Sigmoid colon (tissue), 6 donors: ENCODE measurements at regions not wholly inside any gene's neighbourhood (a gene's known extent, or its start where the extent isn't known, plus 50 kb on each side); places are given as distances from the start of the nearest gene placed in this dataset.
A peak's percentile ranks its signal among the peaks of the same experiment; 100 is the strongest.

Experiments used
- DNase-seq: peaks from one replicate; pipeline ENCODE4 v3.0.0-alpha.2; 2019
- H3K27ac ChIP-seq, 4 donors: fragments of 200-600 bp; sonication (generic); one replicate each; pipeline ENCODE4 v1.5.1; 2016 to 2019; ENCODE audit warnings: mild to moderate bottlenecking in 1 of 4
- H3K27me3 ChIP-seq, 3 donors: fragments of 200-600 bp; sonication (generic); one replicate each; pipeline ENCODE4 v1.5.1; 2019; ENCODE audit warnings: mild to moderate bottlenecking in 1 of 3
- H3K36me3 ChIP-seq, 4 donors: fragments of 200-600 bp; sonication (generic); one replicate each; pipeline ENCODE4 v1.5.1; 2016 to 2019
- H3K4me1 ChIP-seq, 4 donors: fragments of 200-600 bp; sonication (generic); one replicate each; pipeline ENCODE4 v1.5.1; 2017 to 2019
- H3K4me3 ChIP-seq, 4 donors: fragments of 200-600 bp; sonication (generic); one replicate each; pipeline ENCODE4 v1.5.1; 2017 to 2019; ENCODE audit warnings: mild to moderate bottlenecking in 2 of 4, moderate library complexity in 1 of 4
- H3K9me3 ChIP-seq, 4 donors: fragments of 200-600 bp in 3 of 4; sonication (generic) in 3 of 4; one replicate each; pipeline versions ENCODE4 v1.5.1 to v1.6.1; 2013 to 2019
- CTCF ChIP-seq, 4 experiments: fragments of 450-650 bp in 3 of 4; fragments of 200-600 bp in 1 of 4; IDR thresholded peaks; one replicate each; pipeline ENCODE4 v1.5.1; 2016 to 2019; ENCODE audit warnings: antibody characterized with exemption in 4 of 4, mild to moderate bottlenecking in 3 of 4, moderate library complexity in 2 of 4
- EP300 ChIP-seq, 4 donors: sonication (generic); formaldehyde crosslinking; IDR thresholded peaks; one replicate each; pipeline ENCODE4 v1.6.1; 2017; ENCODE audit warnings: antibody characterized with exemption in 4 of 4
- POLR2A ChIP-seq, 2 donors: fragments of 450-650 bp; IDR thresholded peaks; one replicate each; pipeline ENCODE4 v1.6.1; 2016; ENCODE audit warnings: antibody characterized with exemption in 2 of 2, mild to moderate bottlenecking in 2 of 2, moderate library complexity in 2 of 2
- POLR2AphosphoS5 ChIP-seq, 4 donors: sonication (generic); formaldehyde crosslinking; IDR thresholded peaks; one replicate each; pipeline ENCODE4 v1.6.1; 2017; ENCODE audit warnings: antibody characterized with exemption in 4 of 4
- WGBS, 2 donors: extraction: QIAGEN DNeasy Blood & Tissue Kit; methylation state at CpG; one replicate each; pipeline ENCODE4 v1.1.7; 2013; 5-methylcytosine and 5-hydroxymethylcytosine counted together
- intact Hi-C: fragments of 100-400 bp; cut with DNase I; formaldehyde crosslinking; loops from one replicate; pipeline ENCODE4 v1.15.1; 2023
- donor health status: healthy with polysubstance abuse.
- donor health status: healthy.

- H3K4me3 ChIP-seq: no peak overlapping the region
- no peak overlapping the region for H3K27ac ChIP-seq
- peaks cover 0 to 8% (median 3%) of the 10 kb centered on the region in 4 donors for H3K4me1 ChIP-seq
- no peak for DNase-seq
- intact Hi-C loops: no loop called here
- TF ChIP-seq CTCF (IDR thresholded peaks at IDR 0.05): no peak
- TF ChIP-seq EP300 (IDR thresholded peaks at IDR 0.05): no peak
- TF ChIP-seq POLR2A (IDR thresholded peaks at IDR 0.05): no peak
- TF ChIP-seq POLR2AphosphoS5 (IDR thresholded peaks at IDR 0.05): no peak
- no peaks in the 10 kb centered on the region for H3K27me3 ChIP-seq
- no peaks in the 10 kb centered on the region for H3K36me3 ChIP-seq
- H3K9me3 ChIP-seq: no peaks in the 10 kb centered on the region
Observed at GRCh38 chrX:67288156-67288555, 255.7 kb upstream of the AR start.

- DNase-seq: no peak
- H3K4me1 ChIP-seq: peaks cover 0 to 8% (median 3%) of the 10 kb centered on the region in 4 donors
- H3K9me3 ChIP-seq: no peaks in the 10 kb centered on the region
- TF ChIP-seq POLR2A (IDR thresholded peaks at IDR 0.05) (no peak), EP300 (IDR thresholded peaks at IDR 0.05) (no peak), CTCF (IDR thresholded peaks at IDR 0.05) (no peak), POLR2AphosphoS5 (IDR thresholded peaks at IDR 0.05) (no peak)
- H3K36me3 ChIP-seq: no peaks in the 10 kb centered on the region
- intact Hi-C loops: no loop called here
- WGBS, 2 donors: 69 to 71% methylated on average over 3 of the region's 3 CpGs
- no peak overlapping the region for H3K4me3 ChIP-seq
- H3K27me3 ChIP-seq: no peaks in the 10 kb centered on the region
- H3K27ac ChIP-seq: peak overlapping the region in 3 of 4 donors; percentile 30 to 34 (median 31)
Observed at GRCh38 chrX:67289055-67289499, 254.7 kb upstream of the AR start.

- no peak for DNase-seq
- Histone ChIP-seq H3K36me3 (no peaks in the 10 kb centered on the region), H3K4me3 (no peak overlapping the region), H3K4me1 (peaks cover 0 to 8% (median 3%) of the 10 kb centered on the region in 4 donors), H3K9me3 (no peaks in the 10 kb centered on the region), H3K27ac (no peak overlapping the region), H3K27me3 (no peaks in the 10 kb centered on the region)
- WGBS, 2 donors: 25 to 29% methylated on average over 4 of the region's 4 CpGs
- no peak for TF ChIP-seq EP300 (IDR thresholded peaks at IDR 0.05)
- intact Hi-C loops: no loop called here
Observed at GRCh38 chrX:67290489-67291220, 253.2 kb upstream of the AR start.

GRCh38 chrX:67295924-67296323 lies 247.9 kb upstream of the AR start:
- H3K4me3 ChIP-seq: no peak overlapping the region
- H3K27me3 ChIP-seq: no peaks in the 10 kb centered on the region
- WGBS, 2 donors: 93 to 100% methylated on average over 1 of the region's 1 CpG
- no peak for DNase-seq
- H3K36me3 ChIP-seq: no peaks in the 10 kb centered on the region
- H3K9me3 ChIP-seq: no peaks in the 10 kb centered on the region
- H3K27ac ChIP-seq: no peak overlapping the region
- no peaks in the 10 kb centered on the region for H3K4me1 ChIP-seq
- intact Hi-C loops: no loop called here
- TF ChIP-seq POLR2AphosphoS5 (IDR thresholded peaks at IDR 0.05): no peak

- Histone ChIP-seq H3K9me3 (no peaks in the 10 kb centered on the region), H3K27me3 (no peaks in the 10 kb centered on the region), H3K4me3 (no peak overlapping the region), H3K27ac (no peak overlapping the region), H3K36me3 (no peaks in the 10 kb centered on the region), H3K4me1 (no peaks in the 10 kb centered on the region)
- WGBS, 2 donors: 33 to 64% methylated on average over 1 of the region's 1 CpG
- TF ChIP-seq CTCF (IDR thresholded peaks at IDR 0.05) (no peak), POLR2AphosphoS5 (IDR thresholded peaks at IDR 0.05) (no peak)
- intact Hi-C loops: no loop called here
- no peak for DNase-seq
Observed at GRCh38 chrX:67296395-67296794, 247.4 kb upstream of the AR start.

GRCh38 chrX:67317725-67318124 lies 226.1 kb upstream of the AR start:
- 89 to 91% methylated on average over 4 of the region's 4 CpGs for WGBS, 2 donors
- TF ChIP-seq POLR2AphosphoS5 (IDR thresholded peaks at IDR 0.05) (no peak), CTCF (IDR thresholded peaks at IDR 0.05) (no peak), EP300 (IDR thresholded peaks at IDR 0.05) (no peak), POLR2A (IDR thresholded peaks at IDR 0.05) (no peak)
- no peak for DNase-seq
- H3K4me1 ChIP-seq: no peaks in the 10 kb centered on the region
- H3K27ac ChIP-seq: no peak overlapping the region
- no peaks in the 10 kb centered on the region for H3K27me3 ChIP-seq
- intact Hi-C loops: no loop called here
- no peaks in the 10 kb centered on the region for H3K36me3 ChIP-seq
- H3K9me3 ChIP-seq: no peaks in the 10 kb centered on the region
- no peak overlapping the region for H3K4me3 ChIP-seq
